ENCODE measurements at regions not wholly inside any gene's neighbourhood (a gene's known extent, or its start where the extent isn't known, plus 50 kb on each side); places are given as distances from the start of the nearest gene placed in this dataset.

DNA sequence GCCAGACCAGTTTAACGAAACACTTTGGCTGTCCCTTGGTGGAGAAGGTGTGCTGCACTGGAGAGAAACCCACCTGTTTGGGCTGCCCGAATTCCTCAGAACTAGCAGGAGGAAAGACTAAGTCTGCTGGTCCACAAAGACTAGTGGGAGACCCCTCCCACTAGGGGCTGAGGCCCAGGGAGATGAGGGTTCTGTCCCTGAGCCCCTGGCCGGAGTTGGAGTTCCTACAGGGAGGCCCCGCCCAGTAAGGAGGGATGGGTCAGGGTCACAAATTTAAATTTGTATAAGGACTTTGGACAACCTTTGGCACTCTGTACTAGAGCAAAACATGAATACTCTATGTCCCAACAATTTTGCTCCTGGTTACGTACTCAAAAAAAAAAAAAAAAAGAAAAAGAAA is 200.8 kb upstream of the C11orf87 start:
- CTCF ChIA-PET = no interaction called here

GRCh38 chr11:109222761-109223160 is 199.2 kb upstream of the C11orf87 start:
- Histone ChIP-seq H3K9ac (ENCODE audit: low read length) (no peak overlapping the region), H3K4me1 (ENCODE audit: control insufficient read depth in 1 of 2, insufficient read depth in 2 of 2, low read length in 2 of 2) (no peaks in the 10 kb centered on the region), H3K27ac (ENCODE audit: low read depth, low read length) (no peak overlapping the region), H3K9me3 (ENCODE audit: control insufficient read depth in 1 of 2, insufficient read depth in 1 of 2, low read depth in 1 of 2, low read length in 2 of 2) (no peaks in the 10 kb centered on the region), H4K20me1 (ENCODE audit: insufficient read depth) (no peaks in the 10 kb centered on the region), H3K36me3 (ENCODE audit: control insufficient read depth in 1 of 2, insufficient read depth in 2 of 2, low read length in 2 of 2) (no peaks in the 10 kb centered on the region), H3K27me3 (ENCODE audit: insufficient read depth, low read length) (no peaks in the 10 kb centered on the region), H3K9me2 (ENCODE audit: insufficient read depth) (no peaks in the 10 kb centered on the region), H2AFZ (ENCODE audit: low read depth, low read length, poor library complexity, severe bottlenecking) (no peak overlapping the region), H3K4me3 (replicated peaks in 1 of 2; ENCODE audit: low read depth in 1 of 2, low read length in 2 of 2) (no peak overlapping the region), H3K79me2 (ENCODE audit: insufficient read depth, low read length) (no peaks in the 10 kb centered on the region), H3K4me2 (ENCODE audit: low read length) (no peak overlapping the region)
- ChIA-PET POLR2A (no interaction called here), CTCF (no interaction called here), RAD21 (ENCODE audit: low non-redundant PET in 1 of 2, low total read pairs in 2 of 2, uncharacterized antibody in 2 of 2, unreplicated experiment in 2 of 2) (no interaction called here)
- intact Hi-C loops (cut with micrococcal nuclease) = no loop called here
- no peak for ATAC-seq
- BruUV-seq (replicated peaks) = no TSS peak
- no peak for DNase-seq (ENCODE audit: low read depth, low spot score)
- TF ChIP-seq ZNF274 (IDR thresholded peaks at IDR 0.05; ENCODE audit: low read depth, low read length) = no peak
- TF ChIP-seq ELF1 (IDR thresholded peaks at IDR 0.05; ENCODE audit: borderline replicate concordance, low read depth) = no peak
- TF ChIP-seq POLR2A (IDR thresholded peaks at IDR 0.05; ENCODE audit: borderline replicate concordance, extremely low read depth, insufficient read depth, insufficient read length) = no peak
- TF ChIP-seq SRF (IDR thresholded peaks at IDR 0.05; ENCODE audit: low read depth) = no peak
- TF ChIP-seq POLR2AphosphoS5 (IDR thresholded peaks at IDR 0.05; ENCODE audit: low read depth, low read length) = no peak
- no peak for TF ChIP-seq JUND (IDR thresholded peaks at IDR 0.05)
- TF ChIP-seq, protein P1, sequence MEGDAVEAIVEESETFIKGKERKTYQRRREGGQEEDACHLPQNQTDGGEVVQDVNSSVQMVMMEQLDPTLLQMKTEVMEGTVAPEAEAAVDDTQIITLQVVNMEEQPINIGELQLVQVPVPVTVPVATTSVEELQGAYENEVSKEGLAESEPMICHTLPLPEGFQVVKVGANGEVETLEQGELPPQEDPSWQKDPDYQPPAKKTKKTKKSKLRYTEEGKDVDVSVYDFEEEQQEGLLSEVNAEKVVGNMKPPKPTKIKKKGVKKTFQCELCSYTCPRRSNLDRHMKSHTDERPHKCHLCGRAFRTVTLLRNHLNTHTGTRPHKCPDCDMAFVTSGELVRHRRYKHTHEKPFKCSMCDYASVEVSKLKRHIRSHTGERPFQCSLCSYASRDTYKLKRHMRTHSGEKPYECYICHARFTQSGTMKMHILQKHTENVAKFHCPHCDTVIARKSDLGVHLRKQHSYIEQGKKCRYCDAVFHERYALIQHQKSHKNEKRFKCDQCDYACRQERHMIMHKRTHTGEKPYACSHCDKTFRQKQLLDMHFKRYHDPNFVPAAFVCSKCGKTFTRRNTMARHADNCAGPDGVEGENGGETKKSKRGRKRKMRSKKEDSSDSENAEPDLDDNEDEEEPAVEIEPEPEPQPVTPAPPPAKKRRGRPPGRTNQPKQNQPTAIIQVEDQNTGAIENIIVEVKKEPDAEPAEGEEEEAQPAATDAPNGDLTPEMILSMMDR (IDR thresholded peaks at IDR 0.05 in 2 of 3, conservative IDR thresholded peaks at IDR 0.05 in 1 of 3; ENCODE audit: borderline replicate concordance in 1 of 3, insufficient read depth in 1 of 3, low read depth in 2 of 3, low read length in 2 of 3) = no peak
- no peak for TF ChIP-seq YY1 (IDR thresholded peaks at IDR 0.05; ENCODE audit: extremely low read depth, insufficient replicate concordance, low read depth, low read length)
- no peak for TF ChIP-seq EZH2 (IDR thresholded peaks at IDR 0.05)
- TF ChIP-seq CBX3 (IDR thresholded peaks at IDR 0.05; ENCODE audit: low read depth) = no peak

More for the DNA sequence above, 200.8 kb upstream of the C11orf87 start:
- DNase-seq (ENCODE audit: low read depth, low spot score) = no peak
- no peak for TF ChIP-seq EZH2phosphoT487 (IDR thresholded peaks at IDR 0.05; ENCODE audit: borderline replicate concordance)
- no peak for TF ChIP-seq POLR2A (IDR thresholded peaks at IDR 0.05; ENCODE audit: borderline replicate concordance, extremely low read depth, insufficient read depth, insufficient read length)
- no peak for TF ChIP-seq CEBPB (IDR thresholded peaks at IDR 0.05; ENCODE audit: low read depth)
- TF ChIP-seq SRF (IDR thresholded peaks at IDR 0.05; ENCODE audit: low read depth) = no peak
- TF ChIP-seq, protein P2, sequence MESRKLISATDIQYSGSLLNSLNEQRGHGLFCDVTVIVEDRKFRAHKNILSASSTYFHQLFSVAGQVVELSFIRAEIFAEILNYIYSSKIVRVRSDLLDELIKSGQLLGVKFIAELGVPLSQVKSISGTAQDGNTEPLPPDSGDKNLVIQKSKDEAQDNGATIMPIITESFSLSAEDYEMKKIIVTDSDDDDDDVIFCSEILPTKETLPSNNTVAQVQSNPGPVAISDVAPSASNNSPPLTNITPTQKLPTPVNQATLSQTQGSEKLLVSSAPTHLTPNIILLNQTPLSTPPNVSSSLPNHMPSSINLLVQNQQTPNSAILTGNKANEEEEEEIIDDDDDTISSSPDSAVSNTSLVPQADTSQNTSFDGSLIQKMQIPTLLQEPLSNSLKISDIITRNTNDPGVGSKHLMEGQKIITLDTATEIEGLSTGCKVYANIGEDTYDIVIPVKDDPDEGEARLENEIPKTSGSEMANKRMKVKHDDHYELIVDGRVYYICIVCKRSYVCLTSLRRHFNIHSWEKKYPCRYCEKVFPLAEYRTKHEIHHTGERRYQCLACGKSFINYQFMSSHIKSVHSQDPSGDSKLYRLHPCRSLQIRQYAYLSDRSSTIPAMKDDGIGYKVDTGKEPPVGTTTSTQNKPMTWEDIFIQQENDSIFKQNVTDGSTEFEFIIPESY (IDR thresholded peaks at IDR 0.05; ENCODE audit: extremely low read depth, insufficient replicate concordance, low read length) = no peak
- TF ChIP-seq SP1 (IDR thresholded peaks at IDR 0.05; ENCODE audit: low read depth) = no peak
- TF ChIP-seq JUND (IDR thresholded peaks at IDR 0.05) = no peak
- TF ChIP-seq EGR1 (IDR thresholded peaks at IDR 0.05; ENCODE audit: low read depth) = no peak
- no peak for TF ChIP-seq FOSL1 (IDR thresholded peaks at IDR 0.05; ENCODE audit: low read depth)
- no TSS peak for BruUV-seq (replicated peaks)
- H3K9me3 ChIP-seq (ENCODE audit: control insufficient read depth in 1 of 2, insufficient read depth in 1 of 2, low read depth in 1 of 2, low read length in 2 of 2) = no peaks in the 10 kb centered on the region
- H3K36me3 ChIP-seq (ENCODE audit: control insufficient read depth in 1 of 2, insufficient read depth in 2 of 2, low read length in 2 of 2) = no peaks in the 10 kb centered on the region
- no peak overlapping the region for H2AFZ ChIP-seq (ENCODE audit: low read depth, low read length, poor library complexity, severe bottlenecking)
- H3K27ac ChIP-seq (ENCODE audit: low read depth, low read length) = no peak overlapping the region
- no peaks in the 10 kb centered on the region for H3K9me2 ChIP-seq (ENCODE audit: insufficient read depth)
- POLR2A ChIA-PET = no interaction called here
- H3K4me3 ChIP-seq (replicated peaks in 1 of 2; ENCODE audit: low read depth in 1 of 2, low read length in 2 of 2) = no peak overlapping the region
- no peak overlapping the region for H3K4me2 ChIP-seq (ENCODE audit: low read length)
- no peak overlapping the region for H3K9ac ChIP-seq (ENCODE audit: low read length)
- no peaks in the 10 kb centered on the region for H4K20me1 ChIP-seq (ENCODE audit: insufficient read depth)
- no peaks in the 10 kb centered on the region for H3K79me2 ChIP-seq (ENCODE audit: insufficient read depth, low read length)
- no peaks in the 10 kb centered on the region for H3K4me1 ChIP-seq (ENCODE audit: control insufficient read depth in 1 of 2, insufficient read depth in 2 of 2, low read length in 2 of 2)
- H3K27me3 ChIP-seq (ENCODE audit: insufficient read depth, low read length) = no peaks in the 10 kb centered on the region
- ATAC-seq = no peak
- intact Hi-C loops (cut with micrococcal nuclease) = no loop called here
- RAD21 ChIA-PET (ENCODE audit: low non-redundant PET in 1 of 2, low total read pairs in 2 of 2, uncharacterized antibody in 2 of 2, unreplicated experiment in 2 of 2) = no interaction called here
